HG03378 (cell line): ENCODE measurements at regions not wholly inside any gene's neighbourhood (a gene's known extent, or its start where the extent isn't known, plus 50 kb on each side); places are given as distances from the start of the nearest gene placed in this dataset.

Experiments used
- ATAC-seq: cut with Tn5 transposase; IDR thresholded peaks from one replicate; pipeline ENCODE4 v1.9.1; 2021; ENCODE audit warnings: mild to moderate bottlenecking, moderate library complexity; ENCODE audit not compliant: unreplicated experiment

- no peak for ATAC-seq
Measured at GRCh38 chr7:17725821-17726220, 214.5 kb downstream of the SNX13 start.

GRCh38 chr7:17732083-17732482 lies 208.2 kb downstream of the SNX13 start:
- ATAC-seq, result no peak
